Parathyroid adenoma (tissue), 2 donors: ENCODE measurements at regions not wholly inside any gene's neighbourhood (a gene's known extent, or its start where the extent isn't known, plus 50 kb on each side); places are given as distances from the start of the nearest gene placed in this dataset.

Source experiments
- H2AFZ ChIP-seq: fragments of 300-600 bp; sonication (generic); one replicate; pipeline ENCODE4 v1.7.0; 2017; ENCODE audit warnings: antibody characterized with exemption, mild to moderate bottlenecking
- H3K27ac ChIP-seq: fragments of 300-600 bp; sonication (generic); one replicate; pipeline ENCODE4 v1.7.0; 2017
- H3K27me3 ChIP-seq: fragments of 300-600 bp; sonication (generic); one replicate; pipeline ENCODE4 v1.7.0; 2017; ENCODE audit warnings: low read length; ENCODE audit not compliant: control insufficient read depth, insufficient read depth
- H3K36me3 ChIP-seq: fragments of 300-600 bp; sonication (generic); one replicate; pipeline ENCODE4 v1.7.0; 2017; ENCODE audit warnings: low read length; ENCODE audit not compliant: control insufficient read depth, insufficient read depth
- H3K4me1 ChIP-seq: fragments of 300-600 bp; sonication (generic); one replicate; pipeline ENCODE4 v1.7.0; 2017; ENCODE audit warnings: control low read depth
- H3K4me2 ChIP-seq: fragments of 300-600 bp; sonication (generic); one replicate; pipeline ENCODE4 v1.7.0; 2017; ENCODE audit warnings: low read length
- H3K4me3 ChIP-seq: fragments of 300-600 bp; sonication (generic); one replicate; pipeline ENCODE4 v1.7.0; 2017; ENCODE audit warnings: low read depth, low read length
- H3K79me2 ChIP-seq: fragments of 300-600 bp; sonication (generic); one replicate; pipeline ENCODE4 v1.7.0; 2017; ENCODE audit warnings: control low read depth
- H3K9ac ChIP-seq: fragments of 300-600 bp; sonication (generic); one replicate; pipeline ENCODE4 v1.7.0; 2017; ENCODE audit warnings: mild to moderate bottlenecking
- H3K9me3 ChIP-seq: fragments of 300-600 bp; sonication (generic); one replicate; pipeline ENCODE4 v1.7.0; 2017; ENCODE audit warnings: low read length; ENCODE audit not compliant: control insufficient read depth
- CTCF ChIP-seq: fragments of 300-600 bp; sonication (generic); IDR thresholded peaks from one replicate; pipeline ENCODE4 v1.7.0; 2017; ENCODE audit warnings: antibody characterized with exemption, mild to moderate bottlenecking
- donor health status: primary hyperparathyroidism.

- no peak overlapping the region for H3K27ac ChIP-seq
- H2AFZ ChIP-seq = no peak overlapping the region
- H3K36me3 ChIP-seq = no peaks in the 10 kb centered on the region
- no peaks in the 10 kb centered on the region for H3K79me2 ChIP-seq
- H3K9ac ChIP-seq = no peak overlapping the region
- H3K4me1 ChIP-seq = no peaks in the 10 kb centered on the region
- H3K9me3 ChIP-seq = no peaks in the 10 kb centered on the region
- no peak for TF ChIP-seq CTCF
- no peak overlapping the region for H3K4me3 ChIP-seq
- no peaks in the 10 kb centered on the region for H3K27me3 ChIP-seq
- no peak overlapping the region for H3K4me2 ChIP-seq
These were observed 238.8 kb upstream of the CDH5 start for GRCh38 chr16:66127459-66128370.

- Histone ChIP-seq H3K4me2 (no peak overlapping the region), H3K9me3 (no peaks in the 10 kb centered on the region), H2AFZ (no peak overlapping the region), H3K27ac (no peak overlapping the region), H3K79me2 (no peaks in the 10 kb centered on the region), H3K9ac (no peak overlapping the region), H3K36me3 (no peaks in the 10 kb centered on the region), H3K4me1 (no peaks in the 10 kb centered on the region), H3K4me3 (no peak overlapping the region), H3K27me3 (no peaks in the 10 kb centered on the region)
- no peak for TF ChIP-seq CTCF
These were observed 245.0 kb upstream of the CDH5 start for GRCh38 chr16:66121466-66121865.

- no peak overlapping the region for H3K9ac ChIP-seq
- H3K9me3 ChIP-seq = no peaks in the 10 kb centered on the region
- no peaks in the 10 kb centered on the region for H3K79me2 ChIP-seq
- TF ChIP-seq CTCF = no peak
- H3K4me2 ChIP-seq = no peak overlapping the region
- no peaks in the 10 kb centered on the region for H3K27me3 ChIP-seq
- no peaks in the 10 kb centered on the region for H3K4me1 ChIP-seq
- no peak overlapping the region for H3K27ac ChIP-seq
- no peaks in the 10 kb centered on the region for H3K36me3 ChIP-seq
- no peak overlapping the region for H2AFZ ChIP-seq
- H3K4me3 ChIP-seq = no peak overlapping the region
These were observed 245.8 kb upstream of the CDH5 start for GRCh38 chr16:66120656-66121055.

- Histone ChIP-seq H3K79me2 (no peaks in the 10 kb centered on the region), H2AFZ (no peak overlapping the region), H3K9ac (no peak overlapping the region), H3K27me3 (no peaks in the 10 kb centered on the region), H3K4me1 (peaks cover 7% of the 10 kb centered on the region), H3K4me3 (no peak overlapping the region), H3K4me2 (no peak overlapping the region), H3K27ac (no peak overlapping the region), H3K9me3 (no peaks in the 10 kb centered on the region), H3K36me3 (no peaks in the 10 kb centered on the region)
- TF ChIP-seq CTCF = no peak
These were observed 250.1 kb upstream of the CDH5 start for GRCh38 chr16:66116163-66117002.
